Kidney (tissue), 13 donors: ENCODE measurements at regions not wholly inside any gene's neighbourhood (a gene's known extent, or its start where the extent isn't known, plus 50 kb on each side); places are given as distances from the start of the nearest gene placed in this dataset.

Experiments used
- DNase-seq, 5 donors: peaks; one replicate each; pipeline ENCODE4 v3.0.0-alpha.2; 2013 to 2020
- FAIRE-seq: peaks from 2 replicates; lab custom pipeline; 2012; peaks lifted over from hg19 to GRCh38; lab: Jason Lieb, UNC
- H3K27ac ChIP-seq, 2 donors: one replicate each; pipeline ENCODE4 v1.7.0; 2013; ENCODE audit warnings: low read depth in 2 of 2, low read length in 2 of 2, inconsistent platforms in 1 of 2
- H3K27me3 ChIP-seq: one replicate; pipeline ENCODE4 v1.7.1; 2013; ENCODE audit warnings: low read length, inconsistent platforms; ENCODE audit not compliant: control insufficient read depth, insufficient read depth
- H3K36me3 ChIP-seq, 3 donors: one replicate each; pipeline versions ENCODE4 v1.7.0 to v1.7.1; 2013; ENCODE audit warnings: low read length in 3 of 3, control low read depth in 1 of 3, inconsistent platforms in 1 of 3; ENCODE audit not compliant: insufficient read depth in 3 of 3, control insufficient read depth in 2 of 3
- H3K4me1 ChIP-seq, 3 donors: one replicate each; pipeline versions ENCODE4 v1.7.0 to v1.7.1; 2013; ENCODE audit warnings: low read length in 3 of 3, inconsistent platforms in 1 of 3, low read depth in 1 of 3; ENCODE audit not compliant: control insufficient read depth in 2 of 3, insufficient read depth in 2 of 3
- H3K4me3 ChIP-seq, 3 donors: one replicate each; pipeline versions ENCODE4 v1.7.0 to v1.8.1; 2013; ENCODE audit warnings: low read length in 3 of 3, control low read depth in 1 of 3, inconsistent platforms in 1 of 3
- H3K9ac ChIP-seq, 3 donors: one replicate each; pipeline versions ENCODE4 v1.7.0 to v1.7.1; 2013; ENCODE audit warnings: low read length in 3 of 3, control low read depth in 1 of 3, inconsistent platforms in 1 of 3
- H3K9me3 ChIP-seq, 3 donors: one replicate each; pipeline versions ENCODE4 v1.7.0 to v1.7.1; 2013; ENCODE audit warnings: low read length in 3 of 3, control low read depth in 1 of 3, inconsistent platforms in 1 of 3; ENCODE audit not compliant: control insufficient read depth in 2 of 3, insufficient read depth in 1 of 3
- intact Hi-C: fragments of 100-400 bp; cut with DNase I; formaldehyde crosslinking; loops from one replicate; pipeline ENCODE4 v1.11.1; 2022
- TF ChIP-seq, protein P1 (sequence below): IDR thresholded peaks from 3 replicates; pipeline ENCODE4 v1.5.1; 2012; ENCODE audit warnings: mild to moderate bottlenecking, moderate library complexity, borderline replicate concordance; ENCODE audit not compliant: insufficient read depth; ENCODE audit errors: extremely low read depth
- donor health status: control.
- donor health status: control.
- donor health status: control.
- donor health status: control.
- donor health status: control.
- donor health status: DM: yes; HTN: yes; CAD: no.
- donor health status: Normal renal cell carcinoma (clear cell type).

DNA sequence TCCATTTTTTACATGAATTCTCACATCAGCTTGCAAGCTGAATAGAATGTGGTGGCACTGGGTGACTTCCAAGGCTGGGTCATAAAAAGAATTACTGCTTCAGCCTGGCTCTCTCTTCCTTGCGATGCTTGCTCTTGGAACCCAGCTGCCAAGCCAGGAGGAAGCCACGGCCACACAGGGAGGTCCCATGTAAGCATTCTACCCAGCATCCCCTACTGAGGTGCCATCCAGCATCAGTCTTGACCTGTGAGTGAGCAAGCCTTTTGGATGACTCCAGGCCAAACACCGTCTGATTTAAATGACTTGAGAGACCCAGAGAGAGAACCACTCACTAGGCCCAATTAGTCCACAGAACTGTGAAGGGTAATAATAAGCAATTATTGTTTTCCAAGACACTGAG, 750.3 kb upstream of the RAB6C start:
- intact Hi-C loops = no loop called here
- TF ChIP-seq, protein P1, sequence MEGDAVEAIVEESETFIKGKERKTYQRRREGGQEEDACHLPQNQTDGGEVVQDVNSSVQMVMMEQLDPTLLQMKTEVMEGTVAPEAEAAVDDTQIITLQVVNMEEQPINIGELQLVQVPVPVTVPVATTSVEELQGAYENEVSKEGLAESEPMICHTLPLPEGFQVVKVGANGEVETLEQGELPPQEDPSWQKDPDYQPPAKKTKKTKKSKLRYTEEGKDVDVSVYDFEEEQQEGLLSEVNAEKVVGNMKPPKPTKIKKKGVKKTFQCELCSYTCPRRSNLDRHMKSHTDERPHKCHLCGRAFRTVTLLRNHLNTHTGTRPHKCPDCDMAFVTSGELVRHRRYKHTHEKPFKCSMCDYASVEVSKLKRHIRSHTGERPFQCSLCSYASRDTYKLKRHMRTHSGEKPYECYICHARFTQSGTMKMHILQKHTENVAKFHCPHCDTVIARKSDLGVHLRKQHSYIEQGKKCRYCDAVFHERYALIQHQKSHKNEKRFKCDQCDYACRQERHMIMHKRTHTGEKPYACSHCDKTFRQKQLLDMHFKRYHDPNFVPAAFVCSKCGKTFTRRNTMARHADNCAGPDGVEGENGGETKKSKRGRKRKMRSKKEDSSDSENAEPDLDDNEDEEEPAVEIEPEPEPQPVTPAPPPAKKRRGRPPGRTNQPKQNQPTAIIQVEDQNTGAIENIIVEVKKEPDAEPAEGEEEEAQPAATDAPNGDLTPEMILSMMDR = no peak
- H3K27ac ChIP-seq = no peak overlapping the region
- H3K9ac ChIP-seq = no peak overlapping the region
- H3K36me3 ChIP-seq = no peaks in the 10 kb centered on the region
- FAIRE-seq (no peak), DNase-seq (no peak)
- H3K9me3 ChIP-seq = no peaks in the 10 kb centered on the region
- no peaks in the 10 kb centered on the region for H3K27me3 ChIP-seq
- no peaks in the 10 kb centered on the region for H3K4me1 ChIP-seq
- no peak overlapping the region for H3K4me3 ChIP-seq

DNA sequence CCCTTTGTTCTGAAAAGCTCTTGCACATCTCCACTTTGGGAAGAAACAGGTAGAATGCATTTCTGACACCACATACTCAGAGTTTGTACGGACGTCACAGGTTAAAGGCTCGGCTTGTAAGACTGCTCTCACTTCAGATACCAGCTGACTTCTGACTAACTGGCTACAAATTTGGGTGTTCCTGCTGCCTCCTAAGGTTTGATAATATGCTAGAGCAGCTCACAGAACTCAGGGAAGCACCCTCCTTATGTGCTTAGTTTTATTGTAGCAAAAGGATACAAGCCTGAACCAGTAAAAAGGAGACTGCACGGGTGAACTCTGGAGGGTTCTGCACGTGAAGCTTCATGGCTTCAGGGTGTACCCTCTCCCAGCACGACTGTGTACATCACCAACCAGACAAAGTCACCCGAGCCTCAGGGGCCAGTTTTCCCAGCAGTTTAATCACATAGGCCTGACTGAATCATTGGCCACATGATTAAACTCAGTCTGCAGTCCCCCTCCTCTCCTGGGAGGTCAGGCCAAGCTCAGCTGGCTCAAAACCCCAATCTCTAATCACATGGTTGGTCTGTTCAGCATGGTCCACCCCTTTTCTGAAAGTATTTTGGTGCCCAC, 749.5 kb upstream of the RAB6C start:
- Histone ChIP-seq H3K9me3 (no peaks in the 10 kb centered on the region), H3K36me3 (no peaks in the 10 kb centered on the region), H3K9ac (no peak overlapping the region), H3K27me3 (no peaks in the 10 kb centered on the region), H3K4me1 (no peaks in the 10 kb centered on the region), H3K27ac (no peak overlapping the region), H3K4me3 (no peak overlapping the region)
- FAIRE-seq (no peak), DNase-seq (no peak)
- TF ChIP-seq, protein P1 = no peak
- intact Hi-C loops = no loop called here

DNA sequence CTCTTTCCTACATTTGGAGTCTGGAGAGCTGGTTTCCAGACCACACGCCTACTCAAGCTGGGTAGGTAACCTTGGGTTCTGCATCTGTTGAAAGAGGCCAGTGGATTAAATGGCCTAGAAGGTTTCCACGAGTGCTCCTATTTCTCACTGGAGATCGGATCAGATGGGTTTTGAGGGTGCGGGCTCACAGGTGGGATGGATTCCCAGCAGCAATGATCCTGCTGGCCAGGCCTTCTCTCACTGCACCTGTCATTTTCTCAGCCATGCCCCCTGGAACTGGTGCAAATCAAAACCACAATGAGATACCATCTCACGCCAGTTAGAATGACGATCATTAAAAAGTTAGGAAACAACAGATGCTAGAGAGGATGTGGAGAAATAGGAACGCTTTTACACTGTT, 747.5 kb upstream of the RAB6C start:
- TF ChIP-seq, protein P1 = no peak
- Histone ChIP-seq H3K27ac (no peak overlapping the region), H3K36me3 (no peaks in the 10 kb centered on the region), H3K4me3 (no peak overlapping the region), H3K9me3 (no peaks in the 10 kb centered on the region), H3K9ac (no peak overlapping the region), H3K4me1 (no peaks in the 10 kb centered on the region), H3K27me3 (no peaks in the 10 kb centered on the region)
- intact Hi-C loops = no loop called here
- DNase-seq = no peak
- FAIRE-seq = no peak

DNA sequence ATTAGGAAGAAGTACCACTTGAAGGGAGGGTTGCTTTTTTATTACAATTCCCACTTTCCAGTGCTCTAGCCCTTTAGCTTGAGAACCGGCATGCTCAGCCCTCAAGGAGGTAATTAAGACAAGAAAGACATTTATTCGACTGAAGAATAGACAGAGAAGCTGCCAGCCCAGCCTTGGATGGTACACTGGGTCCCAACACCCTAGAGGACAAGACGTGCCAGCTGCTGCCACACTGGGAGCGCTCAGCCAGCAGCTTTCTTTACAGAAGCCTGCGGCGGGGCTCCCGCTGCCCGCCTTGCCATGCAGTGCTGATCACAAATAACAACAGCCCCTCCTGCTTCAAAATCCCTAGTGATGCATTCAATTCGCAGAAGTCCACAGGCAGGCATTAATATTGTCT, 746.3 kb upstream of the RAB6C start:
- FAIRE-seq (no peak), DNase-seq (no peak)
- H3K4me1 ChIP-seq = no peaks in the 10 kb centered on the region

More for the DNA sequence above, 746.3 kb upstream of the RAB6C start:
- no peaks in the 10 kb centered on the region for H3K36me3 ChIP-seq
- no peak overlapping the region for H3K9ac ChIP-seq
- intact Hi-C loops = no loop called here
- H3K27me3 ChIP-seq = no peaks in the 10 kb centered on the region
- H3K4me3 ChIP-seq = no peak overlapping the region
- H3K27ac ChIP-seq = no peak overlapping the region
- H3K9me3 ChIP-seq = no peaks in the 10 kb centered on the region
- TF ChIP-seq, protein P1 = no peak
